CD4-positive, alpha-beta memory T cell (primary cell): ENCODE measurements at regions not wholly inside any gene's neighbourhood (a gene's known extent, or its start where the extent isn't known, plus 50 kb on each side); places are given as distances from the start of the nearest gene placed in this dataset.

Source experiments
- CTCF ChIA-PET: fragments of 350-600 bp; sonication (Branson Sonifier 250); formaldehyde crosslinking; loops from one replicate; lab custom pipeline; 2021; ENCODE audit warnings: inconsistent platforms; ENCODE audit not compliant: partially characterized antibody; lab: Charles Lee
- POLR2A ChIA-PET: fragments of 350-600 bp; sonication (Branson Sonifier 250); formaldehyde crosslinking; loops from one replicate; lab custom pipeline; 2021; ENCODE audit not compliant: partially characterized antibody; lab: Charles Lee
- DNase-seq, 5 donors: peaks; one replicate each; pipeline versions ENCODE4 v3.0.0 to v3.0.0-alpha.2; 2020 to 2022; ENCODE audit warnings: mixed read lengths in 1 of 5
- H3K27ac ChIP-seq: one replicate; pipeline ENCODE4 v1.7.0; 2013; ENCODE audit warnings: low read depth, low read length
- H3K27me3 ChIP-seq: 2 replicates; pipeline ENCODE4 v1.7.0; 2013; ENCODE audit warnings: mild to moderate bottlenecking, low read length, moderate library complexity; ENCODE audit not compliant: insufficient read depth
- H3K36me3 ChIP-seq: 2 replicates; pipeline ENCODE4 v1.7.0; 2013; ENCODE audit warnings: mild to moderate bottlenecking, low read length, moderate library complexity; ENCODE audit not compliant: insufficient read depth
- H3K4me1 ChIP-seq: 2 replicates; pipeline ENCODE4 v1.7.0; 2013; ENCODE audit warnings: mild to moderate bottlenecking, low read length, moderate library complexity; ENCODE audit not compliant: insufficient read depth
- H3K4me3 ChIP-seq, 2 donors: one replicate each; pipeline ENCODE4 v1.7.0; 2013; ENCODE audit warnings: low read length in 2 of 2, mild to moderate bottlenecking in 1 of 2
- H3K9me3 ChIP-seq, 2 donors: one replicate each; pipeline ENCODE4 v1.7.0; 2013; ENCODE audit warnings: low read length in 2 of 2, control low read depth in 1 of 2; ENCODE audit not compliant: control insufficient read depth in 1 of 2
- H3K27ac Mint-ChIP-seq, 7 donors: one replicate each; pipeline ENCODE4 v1.8.0; 2020 to 2021; ENCODE audit warnings: mixed read lengths in 7 of 7, mild to moderate bottlenecking in 6 of 7, inconsistent platforms in 3 of 7, moderate library complexity in 3 of 7
- H3K27me3 Mint-ChIP-seq, 2 donors: one replicate each; pipeline ENCODE4 v1.8.0; 2020 to 2021; ENCODE audit warnings: mixed read lengths in 2 of 2
- H3K36me3 Mint-ChIP-seq, 2 donors: one replicate each; pipeline ENCODE4 v1.8.0; 2020 to 2021; ENCODE audit warnings: mixed read lengths in 2 of 2, inconsistent platforms in 1 of 2, mild to moderate bottlenecking in 1 of 2
- H3K4me1 Mint-ChIP-seq, 4 donors: one replicate each; pipeline ENCODE4 v1.8.0; 2020 to 2021; ENCODE audit warnings: mixed read lengths in 4 of 4, mild to moderate bottlenecking in 1 of 4
- H3K4me3 Mint-ChIP-seq, 8 donors: one replicate each; pipeline ENCODE4 v1.8.0; 2020 to 2021; ENCODE audit warnings: mixed read lengths in 8 of 8, mild to moderate bottlenecking in 7 of 8, moderate library complexity in 6 of 8, inconsistent platforms in 3 of 8
- H3K9me3 Mint-ChIP-seq, 8 donors: one replicate each; pipeline ENCODE4 v1.8.0; 2020 to 2021; ENCODE audit warnings: mixed read lengths in 8 of 8, mild to moderate bottlenecking in 5 of 8, inconsistent platforms in 3 of 8, moderate library complexity in 1 of 8
- intact Hi-C: fragments of 100-400 bp; cut with micrococcal nuclease; formaldehyde crosslinking; loops from one replicate; pipeline ENCODE4 v1.15.1; 2023

DNA sequence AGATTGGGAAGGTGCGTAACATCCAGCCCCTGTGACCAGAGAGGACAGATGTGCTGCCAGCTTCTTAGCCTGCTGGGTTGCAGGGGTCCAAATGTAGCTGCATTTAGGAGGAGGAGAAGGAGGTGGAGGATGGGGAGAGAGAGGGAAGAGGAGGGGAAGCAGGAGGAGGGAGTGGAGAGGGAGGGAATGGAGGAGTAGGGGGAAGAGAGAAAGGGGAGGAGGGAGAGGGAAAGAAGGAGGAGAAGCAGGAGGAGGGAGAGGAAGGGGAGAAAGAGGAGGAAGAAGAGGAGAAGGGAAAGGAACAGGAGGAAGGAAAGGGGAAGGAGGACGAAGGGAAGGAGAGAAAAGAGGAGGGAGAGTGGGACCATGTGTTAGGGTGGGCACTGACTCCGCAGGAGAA is 108.6 kb downstream of the ABCC12 start:
- Histone ChIP-seq H3K4me3 (no peak overlapping the region), H3K36me3 (no peaks in the 10 kb centered on the region), H3K27ac (no peak overlapping the region), H3K9me3 (no peaks in the 10 kb centered on the region), H3K27me3 (no peaks in the 10 kb centered on the region), H3K4me1 (no peaks in the 10 kb centered on the region)
- Mint-ChIP-seq H3K4me3 (no peak overlapping the region), H3K27ac (no peak overlapping the region), H3K36me3 (no peaks in the 10 kb centered on the region), H3K4me1 (no peaks in the 10 kb centered on the region), H3K27me3 (peaks cover 9 to 15% of the 10 kb centered on the region in 2 donors), H3K9me3 (no peaks in the 10 kb centered on the region)
- DNase-seq: no peak
- intact Hi-C loops: no loop called here
- POLR2A ChIA-PET: no interaction called here
- CTCF ChIA-PET: interaction anchor here (1.0 kb wide), 1 partner anchor 8 kb away, joined by 4 read pairs; no protein-coding TSS in a partner anchor

DNA sequence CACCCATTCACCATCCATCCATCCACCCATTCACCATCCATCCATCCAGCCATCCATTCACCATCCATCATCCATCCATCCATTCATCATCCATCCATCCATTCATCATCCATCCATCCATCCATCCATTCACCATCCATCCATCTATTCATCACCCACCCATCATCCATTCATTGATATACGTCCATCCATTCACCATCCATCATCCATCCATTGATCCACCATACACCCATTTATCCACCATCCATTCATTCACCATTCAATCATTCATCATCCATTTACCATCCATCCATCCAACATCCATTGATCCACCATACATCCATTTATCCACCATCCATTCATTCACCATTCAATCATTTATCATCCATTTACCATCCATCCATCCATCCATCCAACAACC is 111.7 kb downstream of the ABCC12 start:
- Histone ChIP-seq H3K9me3 (no peaks in the 10 kb centered on the region), H3K27me3 (no peaks in the 10 kb centered on the region), H3K27ac (no peak overlapping the region), H3K36me3 (no peaks in the 10 kb centered on the region), H3K4me3 (no peak overlapping the region), H3K4me1 (no peaks in the 10 kb centered on the region)
- ChIA-PET POLR2A (no interaction called here), CTCF (no interaction called here)
- H3K27me3 Mint-ChIP-seq: peaks cover 8 to 9% of the 10 kb centered on the region in 2 donors
- H3K4me3 Mint-ChIP-seq: no peak overlapping the region
- H3K27ac Mint-ChIP-seq: no peak overlapping the region
- H3K4me1 Mint-ChIP-seq: no peaks in the 10 kb centered on the region
- intact Hi-C loops: no loop called here
- DNase-seq: no peak
- no peaks in the 10 kb centered on the region for H3K36me3 Mint-ChIP-seq
- no peaks in the 10 kb centered on the region for H3K9me3 Mint-ChIP-seq

DNA sequence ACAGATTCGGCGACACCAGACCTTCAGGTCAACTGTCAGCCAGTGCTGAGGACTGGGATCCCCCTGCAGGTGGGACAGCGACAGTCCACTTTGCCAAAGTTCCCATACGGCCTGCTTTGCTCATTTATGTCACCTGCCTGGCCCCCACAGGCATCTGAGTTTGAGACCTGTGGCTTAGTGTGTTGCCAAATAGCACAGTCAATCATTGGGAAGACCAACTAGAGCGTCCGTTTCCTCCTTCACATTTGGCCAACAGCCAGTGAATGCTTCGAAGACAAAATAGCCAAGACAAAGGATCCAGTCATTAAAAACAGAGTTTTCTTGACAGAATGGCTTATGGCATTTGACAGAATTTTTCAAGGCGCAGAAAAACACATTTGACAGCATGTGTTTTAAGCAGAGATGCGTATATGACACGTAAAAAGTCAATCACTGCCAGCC is 113.8 kb downstream of the ABCC12 start:
- H3K27me3 ChIP-seq: no peaks in the 10 kb centered on the region
- no peaks in the 10 kb centered on the region for H3K36me3 Mint-ChIP-seq
- ChIA-PET CTCF (no interaction called here), POLR2A (no interaction called here)
- no peak overlapping the region for H3K27ac Mint-ChIP-seq
- no peak overlapping the region for H3K27ac ChIP-seq
- peaks cover 7% of the 10 kb centered on the region in 2 donors for H3K27me3 Mint-ChIP-seq
- H3K4me1 Mint-ChIP-seq: no peaks in the 10 kb centered on the region
- no peak overlapping the region for H3K4me3 Mint-ChIP-seq
- no peaks in the 10 kb centered on the region for H3K36me3 ChIP-seq
- H3K4me1 ChIP-seq: no peaks in the 10 kb centered on the region
- no peaks in the 10 kb centered on the region for H3K9me3 ChIP-seq
- no peak overlapping the region for H3K4me3 ChIP-seq
- H3K9me3 Mint-ChIP-seq: no peaks in the 10 kb centered on the region
- intact Hi-C loops: no loop called here
- no peak for DNase-seq

DNA sequence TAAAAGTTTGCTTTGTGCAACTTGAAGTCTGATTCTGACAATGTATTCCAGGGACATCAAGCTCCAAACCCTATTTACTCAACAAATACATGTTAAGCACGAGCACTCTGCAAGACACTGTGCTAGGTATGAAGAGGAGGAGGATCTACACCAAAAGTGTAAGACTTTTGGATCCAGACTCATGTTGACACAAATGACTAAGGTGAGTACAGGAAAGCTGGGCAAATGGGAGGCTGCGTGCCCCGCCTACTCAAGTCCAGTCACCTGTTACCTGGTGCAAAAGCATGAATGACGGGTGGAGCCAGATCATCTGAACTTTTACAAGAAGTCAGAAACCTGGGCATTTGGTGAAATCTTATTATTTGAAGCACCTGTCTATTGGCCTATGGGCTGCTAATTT is 120.7 kb downstream of the ABCC12 start:
- CTCF ChIA-PET: no interaction called here

DNA sequence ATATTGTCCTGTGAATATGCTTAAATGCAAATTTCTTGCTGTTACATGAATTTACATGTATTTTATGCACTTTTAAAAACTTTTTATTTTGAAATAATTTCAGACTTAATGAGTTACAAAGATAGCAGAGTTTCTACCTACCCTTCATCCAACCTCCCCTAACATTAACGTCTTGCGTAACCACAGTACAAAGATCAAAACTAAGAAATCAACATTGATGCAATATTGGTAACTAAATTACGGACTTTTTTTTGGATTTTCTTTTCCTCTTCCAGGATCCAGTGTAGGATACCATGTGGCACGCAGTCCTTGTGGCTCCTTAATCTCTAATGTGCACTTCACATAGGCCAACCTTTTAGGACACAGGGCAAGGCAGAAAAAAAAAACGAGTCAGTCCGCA is 124.9 kb downstream of the ABCC12 start:
- Mint-ChIP-seq H3K27me3 (peaks cover 3 to 4% of the 10 kb centered on the region in 2 donors), H3K4me1 (no peaks in the 10 kb centered on the region), H3K4me3 (no peak overlapping the region), H3K36me3 (no peaks in the 10 kb centered on the region), H3K9me3 (peaks cover 0 to 6% (median 2%) of the 10 kb centered on the region in 8 donors), H3K27ac (no peak overlapping the region)
- no peak for DNase-seq
- CTCF ChIA-PET: no interaction called here
- no peak overlapping the region for H3K27ac ChIP-seq
- H3K36me3 ChIP-seq: no peaks in the 10 kb centered on the region
- H3K27me3 ChIP-seq: no peaks in the 10 kb centered on the region
- H3K9me3 ChIP-seq: no peaks in the 10 kb centered on the region
- intact Hi-C loops: no loop called here
- H3K4me3 ChIP-seq: no peak overlapping the region
- POLR2A ChIA-PET: no interaction called here
- no peaks in the 10 kb centered on the region for H3K4me1 ChIP-seq

More for the DNA sequence above, 120.7 kb downstream of the ABCC12 start:
- Histone ChIP-seq H3K4me3 (no peak overlapping the region), H3K9me3 (no peaks in the 10 kb centered on the region), H3K27me3 (no peaks in the 10 kb centered on the region), H3K27ac (no peak overlapping the region), H3K36me3 (no peaks in the 10 kb centered on the region), H3K4me1 (no peaks in the 10 kb centered on the region)
- intact Hi-C loops: no loop called here
- Mint-ChIP-seq H3K27ac (no peak overlapping the region), H3K4me1 (no peaks in the 10 kb centered on the region), H3K4me3 (no peak overlapping the region), H3K9me3 (peaks cover 0 to 6% (median 2%) of the 10 kb centered on the region in 8 donors), H3K27me3 (peaks cover 0 to 2% of the 10 kb centered on the region in 2 donors), H3K36me3 (no peaks in the 10 kb centered on the region)
- DNase-seq: no peak
- POLR2A ChIA-PET: no interaction called here

DNA sequence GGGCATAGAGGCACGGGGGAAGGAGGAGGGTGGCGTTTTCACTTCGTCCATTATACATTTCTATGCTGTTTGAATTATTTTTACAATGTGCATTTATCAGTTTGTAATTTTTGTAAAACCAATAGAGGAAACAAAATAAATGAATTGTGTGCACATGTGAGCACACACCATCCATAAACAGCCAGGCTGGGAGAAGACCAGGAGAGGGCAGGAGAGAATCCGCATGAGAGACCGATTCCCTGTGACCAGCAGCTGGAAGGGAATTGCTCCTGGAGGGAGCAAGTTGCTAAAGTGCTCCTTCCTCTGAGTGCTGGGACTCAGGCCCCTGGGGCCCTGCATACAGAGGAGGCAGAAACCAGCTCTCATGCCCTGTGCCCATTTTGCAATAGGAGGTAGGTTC is 126.0 kb downstream of the ABCC12 start:
- Mint-ChIP-seq H3K27ac (no peak overlapping the region), H3K4me1 (no peaks in the 10 kb centered on the region), H3K27me3 (peaks cover 3 to 6% of the 10 kb centered on the region in 2 donors), H3K4me3 (no peak overlapping the region), H3K36me3 (no peaks in the 10 kb centered on the region), H3K9me3 (peaks cover 0 to 6% (median 2%) of the 10 kb centered on the region in 8 donors)
- no peak for DNase-seq
- Histone ChIP-seq H3K27ac (no peak overlapping the region), H3K4me3 (no peak overlapping the region), H3K4me1 (no peaks in the 10 kb centered on the region), H3K36me3 (no peaks in the 10 kb centered on the region), H3K9me3 (no peaks in the 10 kb centered on the region), H3K27me3 (no peaks in the 10 kb centered on the region)
- POLR2A ChIA-PET: no interaction called here
- intact Hi-C loops: no loop called here
- CTCF ChIA-PET: no interaction called here

DNA sequence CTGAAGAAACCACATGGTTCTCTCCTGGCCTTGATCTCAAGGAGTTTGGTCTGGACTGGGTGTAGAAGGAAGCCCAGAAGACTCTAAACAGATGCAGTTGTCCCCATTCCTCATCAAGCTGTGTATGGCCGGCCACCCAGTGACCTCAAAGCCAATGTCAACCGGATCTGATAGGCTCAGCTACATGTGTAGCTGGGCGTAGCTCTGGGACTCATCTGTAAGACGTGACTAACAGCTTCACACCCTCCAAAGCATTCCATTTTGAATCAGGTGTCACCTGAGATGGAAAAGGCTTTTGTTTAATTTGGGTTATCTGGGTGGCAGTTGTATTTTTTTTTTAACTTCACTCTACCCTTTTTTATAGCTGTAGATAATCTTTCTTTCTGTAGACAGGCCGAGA is 130.4 kb downstream of the ABCC12 start:
- H3K4me1 Mint-ChIP-seq: no peaks in the 10 kb centered on the region
- ChIA-PET CTCF (no interaction called here), POLR2A (no interaction called here)
- no peak overlapping the region for H3K4me3 Mint-ChIP-seq
- Histone ChIP-seq H3K4me3 (no peak overlapping the region), H3K9me3 (no peaks in the 10 kb centered on the region), H3K4me1 (no peaks in the 10 kb centered on the region), H3K36me3 (no peaks in the 10 kb centered on the region), H3K27ac (no peak overlapping the region), H3K27me3 (no peaks in the 10 kb centered on the region)
- intact Hi-C loops: no loop called here
- H3K27ac Mint-ChIP-seq: no peak overlapping the region
- DNase-seq: no peak
- no peaks in the 10 kb centered on the region for H3K36me3 Mint-ChIP-seq
- H3K9me3 Mint-ChIP-seq: peaks cover 0 to 9% (median 0%) of the 10 kb centered on the region in 8 donors
- peaks cover 6% of the 10 kb centered on the region in 2 donors for H3K27me3 Mint-ChIP-seq

DNA sequence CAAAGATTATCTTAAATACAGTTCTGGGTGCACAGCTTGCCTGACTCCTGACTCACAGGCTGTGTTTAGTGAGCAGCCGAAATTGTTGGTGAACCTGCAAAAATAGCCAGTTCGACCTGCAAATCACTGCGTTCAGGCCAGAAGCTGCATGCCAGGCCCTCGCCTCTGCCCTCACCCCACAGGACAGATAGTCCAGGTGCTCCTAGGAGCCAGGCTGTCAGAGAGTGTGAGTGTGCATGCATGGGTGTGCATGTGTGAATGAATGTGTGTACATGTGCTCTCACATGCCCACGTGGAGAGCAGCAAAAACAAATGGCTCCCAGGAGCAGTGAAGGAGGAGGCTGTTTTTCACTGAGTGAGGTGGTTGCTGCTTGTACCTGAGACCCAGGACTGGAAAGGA is 131.8 kb downstream of the ABCC12 start:
- H3K27me3 Mint-ChIP-seq: peaks cover 2 to 6% of the 10 kb centered on the region in 2 donors
- H3K36me3 Mint-ChIP-seq: no peaks in the 10 kb centered on the region
- no peak overlapping the region for H3K27ac ChIP-seq
- intact Hi-C loops: no loop called here
- POLR2A ChIA-PET: no interaction called here
- no peaks in the 10 kb centered on the region for H3K9me3 ChIP-seq
- no peak overlapping the region for H3K27ac Mint-ChIP-seq
- H3K36me3 ChIP-seq: no peaks in the 10 kb centered on the region
- DNase-seq: no peak
- H3K4me3 ChIP-seq: no peak overlapping the region
- CTCF ChIA-PET: no interaction called here
- H3K9me3 Mint-ChIP-seq: peaks cover 0 to 9% (median 0%) of the 10 kb centered on the region in 8 donors
- no peaks in the 10 kb centered on the region for H3K27me3 ChIP-seq
- no peak overlapping the region for H3K4me3 Mint-ChIP-seq
- H3K4me1 Mint-ChIP-seq: no peaks in the 10 kb centered on the region
- H3K4me1 ChIP-seq: no peaks in the 10 kb centered on the region
